ENCODE measurements at regions not wholly inside any gene's neighbourhood (a gene's known extent, or its start where the extent isn't known, plus 50 kb on each side); places are given as distances from the start of the nearest gene placed in this dataset.

DNA sequence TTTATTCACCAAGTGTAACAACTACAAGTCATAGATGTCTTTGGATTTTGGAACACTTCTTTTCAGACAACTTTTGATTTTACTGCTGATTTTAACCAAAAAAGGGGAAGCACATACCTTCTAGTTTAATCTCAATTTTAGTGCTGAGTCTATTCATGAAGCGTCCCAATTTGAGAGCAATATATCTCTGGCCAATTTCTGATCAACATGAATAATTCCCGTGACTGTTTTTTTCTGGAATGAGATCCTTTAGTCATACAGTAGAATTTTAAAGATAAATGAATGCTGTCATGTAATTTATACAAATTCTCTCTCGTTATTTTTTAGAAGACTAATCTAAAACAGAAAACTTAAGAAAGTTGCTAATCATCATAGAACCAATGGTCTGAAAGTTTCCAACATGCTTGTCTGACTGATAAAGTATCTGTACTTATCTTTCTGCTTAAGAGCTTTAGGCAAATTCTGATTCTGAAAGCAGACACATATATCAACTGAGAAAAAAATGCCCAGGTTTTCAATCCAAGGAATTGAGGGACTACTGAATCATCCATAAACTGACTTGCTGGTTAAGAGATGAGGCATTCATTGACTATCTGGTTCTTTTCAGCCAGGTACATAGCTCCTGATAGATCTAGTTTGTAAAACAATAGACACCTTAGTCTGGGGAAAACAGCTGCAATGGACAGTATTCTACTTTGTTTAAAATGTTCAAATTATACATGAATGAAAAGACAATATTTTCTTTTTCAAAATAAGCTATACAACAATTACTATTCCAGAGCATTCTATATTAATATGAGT, 657.5 kb downstream of the RFPL4B start:
- no peaks in the 10 kb centered on the region for H4K20me1 ChIP-seq (replicated peaks; ENCODE audit: control insufficient read depth, extremely low read depth, insufficient read depth, low read length)
- intact Hi-C loops (cut with micrococcal nuclease): no loop called here
- H3K4me1 ChIP-seq (ENCODE audit: control insufficient read depth, extremely low read depth, insufficient read depth, low read length): no peaks in the 10 kb centered on the region
- FAIRE-seq (no peak), DNase-seq (ENCODE audit: low read depth, low spot score) (no peak)
- no peak overlapping the region for H3K4me2 ChIP-seq (ENCODE audit: insufficient read depth, low read length)
- ChIA-PET POLR2A (no interaction called here), CTCF (interaction anchor here (0.6 to 1.2 kb wide), 2 partner anchors 8 to 394 kb away, joined by 3 read pairs; no protein-coding TSS in a partner anchor)
- no peak for TF ChIP-seq POLR2A (IDR thresholded peaks at IDR 0.05; ENCODE audit: low read depth, low read length)
- TF ChIP-seq JUN (IDR thresholded peaks at IDR 0.05; ENCODE audit: borderline replicate concordance, insufficient read depth, insufficient read length, low read depth): no peak
- TF ChIP-seq, protein P1, sequence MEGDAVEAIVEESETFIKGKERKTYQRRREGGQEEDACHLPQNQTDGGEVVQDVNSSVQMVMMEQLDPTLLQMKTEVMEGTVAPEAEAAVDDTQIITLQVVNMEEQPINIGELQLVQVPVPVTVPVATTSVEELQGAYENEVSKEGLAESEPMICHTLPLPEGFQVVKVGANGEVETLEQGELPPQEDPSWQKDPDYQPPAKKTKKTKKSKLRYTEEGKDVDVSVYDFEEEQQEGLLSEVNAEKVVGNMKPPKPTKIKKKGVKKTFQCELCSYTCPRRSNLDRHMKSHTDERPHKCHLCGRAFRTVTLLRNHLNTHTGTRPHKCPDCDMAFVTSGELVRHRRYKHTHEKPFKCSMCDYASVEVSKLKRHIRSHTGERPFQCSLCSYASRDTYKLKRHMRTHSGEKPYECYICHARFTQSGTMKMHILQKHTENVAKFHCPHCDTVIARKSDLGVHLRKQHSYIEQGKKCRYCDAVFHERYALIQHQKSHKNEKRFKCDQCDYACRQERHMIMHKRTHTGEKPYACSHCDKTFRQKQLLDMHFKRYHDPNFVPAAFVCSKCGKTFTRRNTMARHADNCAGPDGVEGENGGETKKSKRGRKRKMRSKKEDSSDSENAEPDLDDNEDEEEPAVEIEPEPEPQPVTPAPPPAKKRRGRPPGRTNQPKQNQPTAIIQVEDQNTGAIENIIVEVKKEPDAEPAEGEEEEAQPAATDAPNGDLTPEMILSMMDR (IDR thresholded peaks at IDR 0.05; ENCODE audit: extremely low read depth in 1 of 2, insufficient read depth in 1 of 2, low read depth in 1 of 2, low read length in 2 of 2): no peak
- no peak for TF ChIP-seq MYC (IDR thresholded peaks at IDR 0.05; ENCODE audit: low read depth, low read length)
- no peak for TF ChIP-seq GATA2 (IDR thresholded peaks at IDR 0.05; ENCODE audit: insufficient read depth, insufficient read length, low read depth, low read length)
- no peak for TF ChIP-seq FOS (IDR thresholded peaks at IDR 0.05; ENCODE audit: borderline replicate concordance, insufficient read depth, low read length)
- TF ChIP-seq EZH2 (IDR thresholded peaks at IDR 0.05; ENCODE audit: borderline replicate concordance, low read depth, low read length, severe bottlenecking): no peak
- TF ChIP-seq, protein P2, sequence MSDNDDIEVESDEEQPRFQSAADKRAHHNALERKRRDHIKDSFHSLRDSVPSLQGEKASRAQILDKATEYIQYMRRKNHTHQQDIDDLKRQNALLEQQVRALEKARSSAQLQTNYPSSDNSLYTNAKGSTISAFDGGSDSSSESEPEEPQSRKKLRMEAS (IDR thresholded peaks at IDR 0.05; ENCODE audit: insufficient read depth, insufficient read length): no peak
- TF ChIP-seq POLR2AphosphoS5 (IDR thresholded peaks at IDR 0.05; ENCODE audit: insufficient read depth, low read depth, low read length): no peak
- dilution Hi-C loops (cut with MboI; ENCODE audit: extremely low pct_ligation_motif_present, low sequenced_read_pairs): loop anchor here (25.0 kb wide), 1 partner anchor 908 kb away; no protein-coding TSS in a partner anchor
- H3K4me3 ChIP-seq (replicated peaks in 1 of 3; ENCODE audit: insufficient read depth in 1 of 3, low read depth in 1 of 3, low read length in 3 of 3): no peak overlapping the region
- H3K9me3 ChIP-seq (replicated peaks; ENCODE audit: control insufficient read depth, insufficient read depth, low read length): no peaks in the 10 kb centered on the region
- H3K79me2 ChIP-seq (ENCODE audit: control insufficient read depth, insufficient read depth, low read length): no peaks in the 10 kb centered on the region
- no peaks in the 10 kb centered on the region for H3K9me1 ChIP-seq (replicated peaks; ENCODE audit: control insufficient read depth, extremely low read depth, insufficient read depth, low read length)
- H3K27me3 ChIP-seq (ENCODE audit: control insufficient read depth in 2 of 2, insufficient read depth in 2 of 2, low read length in 2 of 2): no peaks in the 10 kb centered on the region
- no TSS peak for BruUV-seq (replicated peaks)
- no peak overlapping the region for H3K27ac ChIP-seq (ENCODE audit: insufficient read depth, low read depth, low read length)
- no peak overlapping the region for H3K9ac ChIP-seq (replicated peaks; ENCODE audit: extremely low read depth, insufficient read depth, low read length)
- H3K36me3 ChIP-seq (ENCODE audit: control insufficient read depth in 2 of 2, extremely low read depth in 1 of 2, insufficient read depth in 2 of 2, low read length in 2 of 2): no peaks in the 10 kb centered on the region
- H2AFZ ChIP-seq (ENCODE audit: low read depth, low read length): no peak overlapping the region

All from endothelial cell of umbilical vein (primary cell).